ENCODE measurements at regions not wholly inside any gene's neighbourhood (a gene's known extent, or its start where the extent isn't known, plus 50 kb on each side); places are given as distances from the start of the nearest gene placed in this dataset.

- no peaks in the 10 kb centered on the region for H3K27me3 ChIP-seq
- WGBS, 2 donors = 91 to 93% methylated on average over 11 of the region's 11 CpGs
- no peak overlapping the region for H3K27ac ChIP-seq
- TF ChIP-seq CTCF (IDR thresholded peaks at IDR 0.05) (no peak), POLR2A (IDR thresholded peaks at IDR 0.05) (no peak)
- H3K4me1 ChIP-seq = no peaks in the 10 kb centered on the region
- no peaks in the 10 kb centered on the region for H3K9me3 ChIP-seq
- DNase-seq = no peak
- H3K4me3 ChIP-seq = no peak overlapping the region
- H3K36me3 ChIP-seq (ENCODE audit: low read depth, missing control alignments) = no peaks in the 10 kb centered on the region
- intact Hi-C loops (cut with DNase I; ENCODE audit: low total_unique reads) = no loop called here
Observed at GRCh38 chr9:134981829-134982228, 64.1 kb upstream of the FCN1 start.

GRCh38 chr9:134982311-134982710, 64.6 kb upstream of the FCN1 start:
- DNase-seq = no peak
- H3K4me1 ChIP-seq = no peaks in the 10 kb centered on the region
- WGBS, 2 donors = 84 to 91% methylated on average over 8 of the region's 8 CpGs

GRCh38 chr9:134983074-134983473, 65.4 kb upstream of the FCN1 start:
- Histone ChIP-seq H3K9me3 (no peaks in the 10 kb centered on the region), H3K27ac (no peak overlapping the region), H3K4me1 (no peaks in the 10 kb centered on the region), H3K27me3 (no peaks in the 10 kb centered on the region), H3K4me3 (no peak overlapping the region), H3K36me3 (ENCODE audit: low read depth, missing control alignments) (no peaks in the 10 kb centered on the region)
- TF ChIP-seq CTCF (IDR thresholded peaks at IDR 0.05) = no peak
- no peak for TF ChIP-seq POLR2A (IDR thresholded peaks at IDR 0.05)
- DNase-seq = no peak
- WGBS, 2 donors = 59 to 63% methylated on average over 15 of the region's 15 CpGs
- intact Hi-C loops (cut with DNase I; ENCODE audit: low total_unique reads) = no loop called here

More at GRCh38 chr9:134982311-134982710, 64.6 kb upstream of the FCN1 start:
- intact Hi-C loops (cut with DNase I; ENCODE audit: low total_unique reads) = no loop called here
- no peaks in the 10 kb centered on the region for H3K27me3 ChIP-seq
- H3K36me3 ChIP-seq (ENCODE audit: low read depth, missing control alignments) = no peaks in the 10 kb centered on the region
- H3K9me3 ChIP-seq = no peaks in the 10 kb centered on the region
- no peak for TF ChIP-seq CTCF (IDR thresholded peaks at IDR 0.05)
- no peak for TF ChIP-seq POLR2A (IDR thresholded peaks at IDR 0.05)
- no peak overlapping the region for H3K27ac ChIP-seq
- H3K4me3 ChIP-seq = no peak overlapping the region

GRCh38 chr9:134983506-134984371, 66.0 kb upstream of the FCN1 start:
- Histone ChIP-seq H3K9me3 (no peaks in the 10 kb centered on the region), H3K27me3 (no peaks in the 10 kb centered on the region), H3K36me3 (ENCODE audit: low read depth, missing control alignments) (no peaks in the 10 kb centered on the region), H3K27ac (no peak overlapping the region), H3K4me1 (no peaks in the 10 kb centered on the region), H3K4me3 (no peak overlapping the region)
- intact Hi-C loops (cut with DNase I; ENCODE audit: low total_unique reads) = no loop called here
- no peak for DNase-seq
- TF ChIP-seq CTCF (IDR thresholded peaks at IDR 0.05) (no peak), POLR2A (IDR thresholded peaks at IDR 0.05) (no peak)
- 89 to 92% methylated on average over 12 to 14 of the region's 14 CpGs for WGBS, 2 donors

Measured in testis (tissue), 2 donors.